ENCODE measurements at regions not wholly inside any gene's neighbourhood (a gene's known extent, or its start where the extent isn't known, plus 50 kb on each side); places are given as distances from the start of the nearest gene placed in this dataset.

DNA sequence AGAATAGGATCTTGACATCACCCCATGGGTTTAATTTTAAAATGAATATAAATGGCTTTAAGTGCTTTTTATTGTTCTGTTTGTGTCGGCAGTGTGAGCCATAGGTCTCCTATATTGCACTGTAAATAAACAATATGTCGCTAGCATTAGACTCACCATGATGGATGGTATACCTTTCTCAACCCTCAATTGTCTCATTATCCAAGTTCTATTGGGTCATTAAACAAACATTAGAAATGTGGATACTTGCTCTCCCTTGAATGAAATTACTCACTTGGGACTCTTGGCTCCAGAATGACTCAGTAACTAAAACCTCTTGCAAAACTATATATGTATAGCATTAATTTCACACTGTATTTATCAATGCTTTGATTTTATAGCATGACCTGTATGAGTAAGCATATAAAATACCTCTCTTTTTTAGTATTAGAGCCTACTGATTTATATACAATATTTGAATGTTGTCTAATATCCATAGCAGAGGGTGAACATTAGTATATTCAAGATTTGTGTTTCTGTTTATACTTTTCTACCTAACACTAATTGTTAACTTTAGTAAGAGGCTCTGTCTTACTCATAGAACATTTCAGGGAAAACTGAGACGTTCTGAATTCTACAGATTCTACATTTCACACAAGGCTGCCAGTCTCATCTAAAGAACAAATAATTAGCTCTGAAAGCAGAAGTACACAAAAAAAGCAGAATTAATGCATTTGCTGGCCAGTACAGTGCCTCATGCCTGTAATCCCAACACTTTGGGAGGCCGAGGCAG is 303.8 kb upstream of the PRR16 start:
- TF ChIP-seq CTCF (conservative IDR thresholded peaks at IDR 0.05; ENCODE audit: low read length) (no peak), EZH2phosphoT487 (IDR thresholded peaks at IDR 0.05; ENCODE audit: borderline replicate concordance, low read depth, low read length) (no peak)

Measured in OCI-LY7 (cell line).